ENCODE measurements at regions not wholly inside any gene's neighbourhood (a gene's known extent, or its start where the extent isn't known, plus 50 kb on each side); places are given as distances from the start of the nearest gene placed in this dataset.
A peak's percentile ranks its signal among the peaks of the same experiment; 100 is the strongest.

- Histone ChIP-seq H4K91ac (ENCODE audit: low read length) (no peak overlapping the region), H2BK120ac (ENCODE audit: low read depth, low read length) (no peak overlapping the region), H3K23ac (ENCODE audit: low read length in 2 of 2) (no peak overlapping the region), H3K4me3 (ENCODE audit: insufficient read depth in 1 of 2, low read depth in 1 of 2, low read length in 2 of 2) (no peak overlapping the region), H4K8ac (ENCODE audit: low read length) (no peak overlapping the region), H3K4me2 (ENCODE audit: low read length, poor library complexity, severe bottlenecking) (no peak overlapping the region), H2AK5ac (ENCODE audit: low read length, severe bottlenecking) (no peak overlapping the region), H3K27me3 (ENCODE audit: control insufficient read depth in 1 of 2, insufficient read depth in 1 of 2, low read length in 2 of 2) (no peaks in the 10 kb centered on the region), H3K9ac (ENCODE audit: low read length) (no peak overlapping the region), H2BK12ac (ENCODE audit: low read length in 2 of 2) (no peak overlapping the region), H3K18ac (ENCODE audit: low read depth in 1 of 2, low read length in 2 of 2) (peak overlapping the region in 1 of 2 experiments; percentile 8), H2BK5ac (ENCODE audit: low read depth, low read length, poor library complexity, severe bottlenecking) (no peak overlapping the region), H3K36me3 (ENCODE audit: control insufficient read depth in 1 of 2, insufficient read depth in 2 of 2, low read depth in 1 of 2, low read length in 2 of 2) (no peaks in the 10 kb centered on the region), H3K4ac (ENCODE audit: low read depth in 1 of 2, low read length in 2 of 2) (no peak overlapping the region), H3K27ac (ENCODE audit: low read length, poor library complexity, severe bottlenecking) (no peak overlapping the region), H3K14ac (ENCODE audit: low read length in 2 of 2) (no peak overlapping the region), H3K9me3 (ENCODE audit: control insufficient read depth, low read length) (peaks cover 20% of the 10 kb centered on the region), H2AFZ (ENCODE audit: low read depth, low read length) (no peak overlapping the region), H3K79me1 (replicated peaks; ENCODE audit: low read length, poor library complexity, severe bottlenecking) (no peaks in the 10 kb centered on the region), H2BK15ac (ENCODE audit: low read depth, poor library complexity, severe bottlenecking) (no peak overlapping the region), H3K4me1 (ENCODE audit: control insufficient read depth, insufficient read depth, low read depth, low read length) (no peaks in the 10 kb centered on the region)
- no peak for DNase-seq
- 89% methylated on average over 3 of the region's 4 CpGs for WGBS
These were observed 278.4 kb upstream of the PTCHD4 start for GRCh38 chr6:48389146-48390043.

- Histone ChIP-seq H2BK15ac (ENCODE audit: low read depth, poor library complexity, severe bottlenecking) (no peak overlapping the region), H4K91ac (ENCODE audit: low read length) (no peak overlapping the region), H3K4me3 (ENCODE audit: insufficient read depth in 1 of 2, low read depth in 1 of 2, low read length in 2 of 2) (no peak overlapping the region), H3K27me3 (ENCODE audit: control insufficient read depth in 1 of 2, insufficient read depth in 1 of 2, low read length in 2 of 2) (no peaks in the 10 kb centered on the region), H2BK12ac (ENCODE audit: low read length in 2 of 2) (no peak overlapping the region), H2AFZ (ENCODE audit: low read depth, low read length) (no peak overlapping the region), H2AK5ac (ENCODE audit: low read length, severe bottlenecking) (no peak overlapping the region), H2BK120ac (ENCODE audit: low read depth, low read length) (no peak overlapping the region), H4K8ac (ENCODE audit: low read length) (no peak overlapping the region), H3K4ac (ENCODE audit: low read depth in 1 of 2, low read length in 2 of 2) (no peak overlapping the region), H3K23ac (ENCODE audit: low read length in 2 of 2) (no peak overlapping the region), H2BK5ac (ENCODE audit: low read depth, low read length, poor library complexity, severe bottlenecking) (peak overlapping the region; percentile 36), H3K4me2 (ENCODE audit: low read length, poor library complexity, severe bottlenecking) (no peak overlapping the region), H3K36me3 (ENCODE audit: control insufficient read depth in 1 of 2, insufficient read depth in 2 of 2, low read depth in 1 of 2, low read length in 2 of 2) (no peaks in the 10 kb centered on the region), H3K27ac (ENCODE audit: low read length, poor library complexity, severe bottlenecking) (no peak overlapping the region), H3K4me1 (ENCODE audit: control insufficient read depth, insufficient read depth, low read depth, low read length) (no peaks in the 10 kb centered on the region), H3K14ac (ENCODE audit: low read length in 2 of 2) (no peak overlapping the region), H3K79me1 (replicated peaks; ENCODE audit: low read length, poor library complexity, severe bottlenecking) (no peaks in the 10 kb centered on the region), H3K9ac (ENCODE audit: low read length) (no peak overlapping the region), H3K18ac (ENCODE audit: low read depth in 1 of 2, low read length in 2 of 2) (no peak overlapping the region), H3K9me3 (ENCODE audit: control insufficient read depth, low read length) (peaks cover 20% of the 10 kb centered on the region)
- DNase-seq: no peak
- 87% methylated on average over 2 of the region's 2 CpGs for WGBS
These were observed 277.0 kb upstream of the PTCHD4 start for GRCh38 chr6:48388044-48388443.

GRCh38 chr6:48378884-48379407 is 267.9 kb upstream of the PTCHD4 start:
- Histone ChIP-seq H3K4me2 (ENCODE audit: low read length, poor library complexity, severe bottlenecking) (no peak overlapping the region), H2BK120ac (ENCODE audit: low read depth, low read length) (no peak overlapping the region), H3K4me3 (ENCODE audit: insufficient read depth in 1 of 2, low read depth in 1 of 2, low read length in 2 of 2) (no peak overlapping the region), H3K79me1 (replicated peaks; ENCODE audit: low read length, poor library complexity, severe bottlenecking) (no peaks in the 10 kb centered on the region), H2AFZ (ENCODE audit: low read depth, low read length) (no peak overlapping the region), H4K8ac (ENCODE audit: low read length) (no peak overlapping the region), H3K23ac (ENCODE audit: low read length in 2 of 2) (no peak overlapping the region), H2BK5ac (ENCODE audit: low read depth, low read length, poor library complexity, severe bottlenecking) (no peak overlapping the region), H3K4me1 (ENCODE audit: control insufficient read depth, insufficient read depth, low read depth, low read length) (no peaks in the 10 kb centered on the region), H3K36me3 (ENCODE audit: control insufficient read depth in 1 of 2, insufficient read depth in 2 of 2, low read depth in 1 of 2, low read length in 2 of 2) (no peaks in the 10 kb centered on the region), H3K27me3 (ENCODE audit: control insufficient read depth in 1 of 2, insufficient read depth in 1 of 2, low read length in 2 of 2) (no peaks in the 10 kb centered on the region), H2BK15ac (ENCODE audit: low read depth, poor library complexity, severe bottlenecking) (no peak overlapping the region), H3K9ac (ENCODE audit: low read length) (no peak overlapping the region), H3K9me3 (ENCODE audit: control insufficient read depth, low read length) (no peaks in the 10 kb centered on the region), H3K4ac (ENCODE audit: low read depth in 1 of 2, low read length in 2 of 2) (no peak overlapping the region), H3K27ac (ENCODE audit: low read length, poor library complexity, severe bottlenecking) (no peak overlapping the region), H4K91ac (ENCODE audit: low read length) (no peak overlapping the region), H2BK12ac (ENCODE audit: low read length in 2 of 2) (no peak overlapping the region), H3K14ac (ENCODE audit: low read length in 2 of 2) (no peak overlapping the region), H3K18ac (ENCODE audit: low read depth in 1 of 2, low read length in 2 of 2) (no peak overlapping the region), H2AK5ac (ENCODE audit: low read length, severe bottlenecking) (no peak overlapping the region)
- DNase-seq: no peak

- Histone ChIP-seq H3K4me3 (ENCODE audit: insufficient read depth in 1 of 2, low read depth in 1 of 2, low read length in 2 of 2) (no peak overlapping the region), H3K36me3 (ENCODE audit: control insufficient read depth in 1 of 2, insufficient read depth in 2 of 2, low read depth in 1 of 2, low read length in 2 of 2) (no peaks in the 10 kb centered on the region), H3K27me3 (ENCODE audit: control insufficient read depth in 1 of 2, insufficient read depth in 1 of 2, low read length in 2 of 2) (no peaks in the 10 kb centered on the region), H4K91ac (ENCODE audit: low read length) (no peak overlapping the region), H2BK12ac (ENCODE audit: low read length in 2 of 2) (no peak overlapping the region), H3K4me2 (ENCODE audit: low read length, poor library complexity, severe bottlenecking) (no peak overlapping the region), H2BK15ac (ENCODE audit: low read depth, poor library complexity, severe bottlenecking) (no peak overlapping the region), H3K23ac (ENCODE audit: low read length in 2 of 2) (no peak overlapping the region), H2BK120ac (ENCODE audit: low read depth, low read length) (no peak overlapping the region), H4K8ac (ENCODE audit: low read length) (no peak overlapping the region), H3K9me3 (ENCODE audit: control insufficient read depth, low read length) (no peaks in the 10 kb centered on the region), H3K4ac (ENCODE audit: low read depth in 1 of 2, low read length in 2 of 2) (no peak overlapping the region), H3K18ac (ENCODE audit: low read depth in 1 of 2, low read length in 2 of 2) (no peak overlapping the region), H2AFZ (ENCODE audit: low read depth, low read length) (no peak overlapping the region), H3K4me1 (ENCODE audit: control insufficient read depth, insufficient read depth, low read depth, low read length) (no peaks in the 10 kb centered on the region), H2BK5ac (ENCODE audit: low read depth, low read length, poor library complexity, severe bottlenecking) (no peak overlapping the region), H3K14ac (ENCODE audit: low read length in 2 of 2) (no peak overlapping the region), H2AK5ac (ENCODE audit: low read length, severe bottlenecking) (no peak overlapping the region), H3K27ac (ENCODE audit: low read length, poor library complexity, severe bottlenecking) (no peak overlapping the region), H3K79me1 (replicated peaks; ENCODE audit: low read length, poor library complexity, severe bottlenecking) (no peaks in the 10 kb centered on the region), H3K9ac (ENCODE audit: low read length) (no peak overlapping the region)
- 66% methylated on average over 2 of the region's 3 CpGs for WGBS
- DNase-seq: no peak
These were observed 266.1 kb upstream of the PTCHD4 start for GRCh38 chr6:48377115-48377514.
